Fibroblast of pulmonary artery (primary cell): ENCODE measurements at regions not wholly inside any gene's neighbourhood (a gene's known extent, or its start where the extent isn't known, plus 50 kb on each side); places are given as distances from the start of the nearest gene placed in this dataset.

ENCODE experiments used
- DNase-seq: peaks from one replicate; pipeline ENCODE4 v3.0.0-alpha.2; 2010; ENCODE audit warnings: low read depth
- H3K4me3 ChIP-seq: replicated peaks from 2 replicates; pipeline ENCODE4 v1.5.1; 2011; ENCODE audit warnings: low read depth, mild to moderate bottlenecking, control low read depth, low read length, moderate library complexity
- CTCF ChIP-seq: IDR thresholded peaks from 2 replicates; pipeline ENCODE4 v1.5.1; 2011; ENCODE audit warnings: mild to moderate bottlenecking, control low read depth, low read length, inconsistent platforms; ENCODE audit errors: missing control alignments

- TF ChIP-seq CTCF, result no peak
- H3K4me3 ChIP-seq, result no peak overlapping the region
- DNase-seq, result peak; percentile 55
These were observed 545.3 kb downstream of the GBE1 start for GRCh38 chr3:81216192-81216591.

GRCh38 chr3:81214631-81215030, 546.8 kb downstream of the GBE1 start:
- no peak overlapping the region for H3K4me3 ChIP-seq
- no peak for TF ChIP-seq CTCF
- DNase-seq, result no peak

GRCh38 chr3:81199587-81199986, 561.9 kb downstream of the GBE1 start:
- H3K4me3 ChIP-seq, result no peak overlapping the region
- DNase-seq, result no peak
- no peak for TF ChIP-seq CTCF

GRCh38 chr3:81198756-81199155, 562.7 kb downstream of the GBE1 start:
- H3K4me3 ChIP-seq, result no peak overlapping the region
- peak; percentile 21 for DNase-seq
- peak; percentile 11 for TF ChIP-seq CTCF

GRCh38 chr3:81198216-81198615, 563.2 kb downstream of the GBE1 start:
- TF ChIP-seq CTCF, result no peak
- no peak for DNase-seq
- no peak overlapping the region for H3K4me3 ChIP-seq

GRCh38 chr3:81197386-81197785, 564.1 kb downstream of the GBE1 start:
- TF ChIP-seq CTCF, result no peak
- no peak for DNase-seq
- H3K4me3 ChIP-seq, result no peak overlapping the region

GRCh38 chr3:81195478-81195877, 566.0 kb downstream of the GBE1 start:
- no peak for TF ChIP-seq CTCF
- DNase-seq, result peak; percentile 15
- no peak overlapping the region for H3K4me3 ChIP-seq
